COLO668 (cell line): ENCODE measurements at regions not wholly inside any gene's neighbourhood (a gene's known extent, or its start where the extent isn't known, plus 50 kb on each side); places are given as distances from the start of the nearest gene placed in this dataset.
"Not testable (repeated sequence)": the region's sequence is repeated elsewhere in the genome, so short reads cannot be mapped to it uniquely, and the experiment has no call there.

Source experiments
- DNase-seq: peaks from one replicate; lab custom pipeline; 2025; ENCODE audit not compliant: unreplicated experiment; lab: John Stamatoyannopoulos, UW

- DNase-seq = no peak
These were observed 202.9 kb downstream of the USP25 start for GRCh38 chr21:15932726-15933125.

- no peak for DNase-seq
These were observed 205.7 kb downstream of the USP25 start for GRCh38 chr21:15935530-15935929.

- DNase-seq = no peak
These were observed 213.4 kb downstream of the USP25 start for GRCh38 chr21:15943009-15943666.

- no peak for DNase-seq
These were observed 217.9 kb downstream of the USP25 start for GRCh38 chr21:15947677-15948076.

GRCh38 chr21:15953551-15954116 lies 223.9 kb downstream of the USP25 start:
- no peak for DNase-seq

- DNase-seq = no peak
These were observed 234.6 kb downstream of the USP25 start for GRCh38 chr21:15964236-15964855.

- DNase-seq = no peak
These were observed 236.4 kb downstream of the USP25 start for GRCh38 chr21:15966231-15966630.

GRCh38 chr21:15966651-15967050 lies 236.9 kb downstream of the USP25 start:
- no peak for DNase-seq

GRCh38 chr21:15967661-15968060 lies 237.9 kb downstream of the USP25 start:
- no peak for DNase-seq

- DNase-seq = no peak
These were observed 239.1 kb downstream of the USP25 start for GRCh38 chr21:15968776-15969310.

- DNase-seq = no peak
These were observed 247.0 kb downstream of the USP25 start for GRCh38 chr21:15976807-15977206.

- DNase-seq = no peak
These were observed 248.5 kb downstream of the USP25 start for GRCh38 chr21:15978215-15978738.

- DNase-seq = not testable (repeated sequence)
These were observed 249.7 kb downstream of the USP25 start for GRCh38 chr21:15979493-15979892.

GRCh38 chr21:15986277-15986676 lies 256.5 kb downstream of the USP25 start:
- no peak for DNase-seq

GRCh38 chr21:15992171-15992570 lies 262.4 kb downstream of the USP25 start:
- DNase-seq = no peak

GRCh38 chr21:15993951-15994350 lies 264.2 kb downstream of the USP25 start:
- no peak for DNase-seq

- DNase-seq = no peak
These were observed 270.0 kb downstream of the USP25 start for GRCh38 chr21:15999741-16000140.

GRCh38 chr21:16002874-16003466 lies 273.2 kb downstream of the USP25 start:
- no peak for DNase-seq

GRCh38 chr21:16004086-16004485 lies 274.3 kb downstream of the USP25 start:
- DNase-seq = no peak

- DNase-seq = no peak
These were observed 274.7 kb downstream of the USP25 start for GRCh38 chr21:16004523-16004922.

GRCh38 chr21:16005996-16006395 lies 276.2 kb downstream of the USP25 start:
- no peak for DNase-seq

GRCh38 chr21:16007943-16008342 lies 278.2 kb downstream of the USP25 start:
- DNase-seq = no peak
